Ovary (tissue), 3 donors: ENCODE measurements at regions not wholly inside any gene's neighbourhood (a gene's known extent, or its start where the extent isn't known, plus 50 kb on each side); places are given as distances from the start of the nearest gene placed in this dataset.

Source experiments
- EP300 ChIP-seq: sonication (generic); formaldehyde crosslinking; IDR thresholded peaks from one replicate; pipeline ENCODE4 v1.6.1; 2017; ENCODE audit warnings: antibody characterized with exemption
- TF ChIP-seq, protein P1 (sequence below), 3 donors: fragments of 450-650 bp in 2 of 3; fragments of 200-600 bp in 1 of 3; IDR thresholded peaks; one replicate each; pipeline versions ENCODE4 v1.5.1 to v1.8.0; 2016 to 2022; ENCODE audit warnings: antibody characterized with exemption in 3 of 3, mild to moderate bottlenecking in 1 of 3
- donor health status: DM: no; HTN: no; CAD: no.

DNA sequence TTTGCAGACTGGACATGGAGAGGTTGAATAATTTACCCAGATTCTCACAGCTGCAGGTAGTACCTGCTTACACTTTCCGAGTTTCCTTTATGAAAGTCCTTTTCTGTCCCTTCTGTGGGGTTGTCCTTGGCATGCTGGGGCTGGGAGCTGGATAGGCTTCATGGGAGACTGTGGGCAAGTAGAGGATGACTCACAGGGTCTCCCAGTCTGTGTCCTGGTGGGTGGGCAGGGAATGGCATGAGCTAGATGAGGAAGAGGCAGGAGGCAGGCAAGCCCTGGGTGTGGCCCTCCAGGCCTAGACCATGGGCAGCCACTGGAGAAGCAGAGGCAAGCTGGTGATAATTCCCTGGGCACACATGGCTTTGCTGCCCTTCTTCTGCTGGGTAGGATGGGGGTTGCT, 80.6 kb downstream of the NAV1 start:
- TF ChIP-seq, protein P1, sequence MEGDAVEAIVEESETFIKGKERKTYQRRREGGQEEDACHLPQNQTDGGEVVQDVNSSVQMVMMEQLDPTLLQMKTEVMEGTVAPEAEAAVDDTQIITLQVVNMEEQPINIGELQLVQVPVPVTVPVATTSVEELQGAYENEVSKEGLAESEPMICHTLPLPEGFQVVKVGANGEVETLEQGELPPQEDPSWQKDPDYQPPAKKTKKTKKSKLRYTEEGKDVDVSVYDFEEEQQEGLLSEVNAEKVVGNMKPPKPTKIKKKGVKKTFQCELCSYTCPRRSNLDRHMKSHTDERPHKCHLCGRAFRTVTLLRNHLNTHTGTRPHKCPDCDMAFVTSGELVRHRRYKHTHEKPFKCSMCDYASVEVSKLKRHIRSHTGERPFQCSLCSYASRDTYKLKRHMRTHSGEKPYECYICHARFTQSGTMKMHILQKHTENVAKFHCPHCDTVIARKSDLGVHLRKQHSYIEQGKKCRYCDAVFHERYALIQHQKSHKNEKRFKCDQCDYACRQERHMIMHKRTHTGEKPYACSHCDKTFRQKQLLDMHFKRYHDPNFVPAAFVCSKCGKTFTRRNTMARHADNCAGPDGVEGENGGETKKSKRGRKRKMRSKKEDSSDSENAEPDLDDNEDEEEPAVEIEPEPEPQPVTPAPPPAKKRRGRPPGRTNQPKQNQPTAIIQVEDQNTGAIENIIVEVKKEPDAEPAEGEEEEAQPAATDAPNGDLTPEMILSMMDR (IDR thresholded peaks at IDR 0.05), result no peak
- no peak for TF ChIP-seq EP300
